GM10266 (cell line): ENCODE measurements at regions not wholly inside any gene's neighbourhood (a gene's known extent, or its start where the extent isn't known, plus 50 kb on each side); places are given as distances from the start of the nearest gene placed in this dataset.

Experiments used
- DNase-seq: peaks from one replicate; pipeline ENCODE4 v3.0.0; 2012; ENCODE audit errors: extremely low spot score
- CTCF ChIP-seq: IDR thresholded peaks from 2 replicates; pipeline ENCODE4 v1.5.1; 2012; ENCODE audit warnings: mild to moderate bottlenecking, low read depth; ENCODE audit not compliant: control insufficient read depth, insufficient read depth; ENCODE audit errors: missing control alignments

- no peak for TF ChIP-seq CTCF
- no peak for DNase-seq
Observed at GRCh38 chr3:103169289-103169688, 734.5 kb downstream of the ZPLD1 start.

GRCh38 chr3:103170651-103171050 lies 735.8 kb downstream of the ZPLD1 start:
- no peak for TF ChIP-seq CTCF
- no peak for DNase-seq

GRCh38 chr3:103173940-103174339 lies 739.1 kb downstream of the ZPLD1 start:
- no peak for TF ChIP-seq CTCF
- DNase-seq = no peak

- no peak for TF ChIP-seq CTCF
- DNase-seq = no peak
Observed at GRCh38 chr3:103181160-103181559, 746.3 kb downstream of the ZPLD1 start.

- no peak for DNase-seq
- TF ChIP-seq CTCF = no peak
Observed at GRCh38 chr3:103184772-103185171, 750.0 kb downstream of the ZPLD1 start.

GRCh38 chr3:103189941-103190340 lies 755.1 kb downstream of the ZPLD1 start:
- TF ChIP-seq CTCF = no peak

GRCh38 chr3:103195216-103195615 lies 760.4 kb downstream of the ZPLD1 start:
- DNase-seq = no peak
- no peak for TF ChIP-seq CTCF

More at GRCh38 chr3:103189941-103190340, 755.1 kb downstream of the ZPLD1 start:
- no peak for DNase-seq
